Activated CD4-positive, alpha-beta T cell treated with anti-CD3 and anti-CD28 coated beads, Interleukin-2, Interleukin-4, amounts not matched to agents 100 ng/mL and 50 ng/mL, durations not matched to agents 16 hours and 8 hours (primary cell): ENCODE measurements at regions not wholly inside any gene's neighbourhood (a gene's known extent, or its start where the extent isn't known, plus 50 kb on each side); places are given as distances from the start of the nearest gene placed in this dataset.

ENCODE experiments used
- DNase-seq: peaks from one replicate; pipeline ENCODE4 v3.0.0-alpha.2; 2020; ENCODE audit warnings: low spot score

- DNase-seq, result no peak
Observed at GRCh38 chr16:86198206-86199118, 299.5 kb downstream of the IRF8 start.

- DNase-seq, result no peak
Observed at GRCh38 chr16:86199182-86199581, 300.2 kb downstream of the IRF8 start.

GRCh38 chr16:86199871-86200695 is 301.1 kb downstream of the IRF8 start:
- DNase-seq, result no peak

- no peak for DNase-seq
Observed at GRCh38 chr16:86200722-86201121, 301.8 kb downstream of the IRF8 start.

GRCh38 chr16:86201746-86202145 is 302.8 kb downstream of the IRF8 start:
- no peak for DNase-seq

DNA sequence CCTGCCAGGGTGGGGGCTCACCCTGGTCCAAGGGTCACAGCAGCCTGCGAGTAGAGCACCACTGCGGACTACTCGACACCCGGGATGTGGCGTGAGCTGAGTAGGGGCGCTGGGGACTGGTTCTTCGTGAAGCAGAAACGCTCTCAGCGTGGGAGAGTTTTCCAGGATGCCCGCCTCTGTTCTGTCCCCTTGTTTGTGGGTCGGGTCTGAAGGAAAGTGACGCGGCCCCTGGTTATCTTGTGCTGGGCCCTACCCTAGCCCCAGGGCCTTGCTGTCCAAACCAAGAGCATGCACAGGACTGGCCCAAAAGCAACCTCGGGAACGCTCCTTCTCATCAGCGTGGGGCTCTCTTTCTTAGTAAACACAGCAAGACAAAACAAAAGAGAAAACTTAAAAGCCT is 303.3 kb downstream of the IRF8 start:
- no peak for DNase-seq

- no peak for DNase-seq
Observed at GRCh38 chr16:86202760-86203426, 303.9 kb downstream of the IRF8 start.

DNA sequence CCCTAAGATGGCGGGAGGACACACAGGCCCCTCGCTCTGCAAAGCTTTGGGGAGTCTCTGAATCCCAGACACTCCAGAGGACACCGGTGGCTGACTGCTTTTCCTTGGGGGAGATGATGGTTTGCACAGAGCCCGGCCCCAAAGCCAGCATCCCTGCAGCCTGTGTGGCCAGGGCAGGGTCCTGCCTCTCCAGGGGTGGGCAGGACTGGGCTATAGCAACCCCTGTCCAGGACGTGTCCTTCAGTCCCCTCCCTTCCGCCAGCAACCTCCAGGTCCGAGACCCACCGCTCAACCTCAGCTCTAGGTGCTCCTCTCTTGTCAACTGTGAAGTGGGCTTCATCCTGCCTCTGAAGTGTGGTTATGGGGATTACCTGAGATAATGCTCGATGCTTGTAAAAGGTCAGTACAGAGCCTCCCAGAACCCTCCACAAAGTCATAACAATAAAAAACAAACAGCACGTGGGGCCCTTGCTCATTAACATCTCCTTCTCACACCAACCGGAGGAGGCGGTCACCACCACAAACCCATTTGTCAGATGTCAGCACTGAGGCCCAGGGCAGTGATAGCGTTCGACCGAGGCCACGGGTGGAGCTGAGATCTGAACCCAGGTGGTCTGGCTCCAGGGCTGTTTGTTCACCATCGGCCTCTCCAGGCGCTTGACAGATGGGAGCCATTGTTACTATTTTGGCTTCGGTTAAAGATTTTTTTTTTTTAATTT is 304.8 kb downstream of the IRF8 start:
- DNase-seq, result no peak

DNA sequence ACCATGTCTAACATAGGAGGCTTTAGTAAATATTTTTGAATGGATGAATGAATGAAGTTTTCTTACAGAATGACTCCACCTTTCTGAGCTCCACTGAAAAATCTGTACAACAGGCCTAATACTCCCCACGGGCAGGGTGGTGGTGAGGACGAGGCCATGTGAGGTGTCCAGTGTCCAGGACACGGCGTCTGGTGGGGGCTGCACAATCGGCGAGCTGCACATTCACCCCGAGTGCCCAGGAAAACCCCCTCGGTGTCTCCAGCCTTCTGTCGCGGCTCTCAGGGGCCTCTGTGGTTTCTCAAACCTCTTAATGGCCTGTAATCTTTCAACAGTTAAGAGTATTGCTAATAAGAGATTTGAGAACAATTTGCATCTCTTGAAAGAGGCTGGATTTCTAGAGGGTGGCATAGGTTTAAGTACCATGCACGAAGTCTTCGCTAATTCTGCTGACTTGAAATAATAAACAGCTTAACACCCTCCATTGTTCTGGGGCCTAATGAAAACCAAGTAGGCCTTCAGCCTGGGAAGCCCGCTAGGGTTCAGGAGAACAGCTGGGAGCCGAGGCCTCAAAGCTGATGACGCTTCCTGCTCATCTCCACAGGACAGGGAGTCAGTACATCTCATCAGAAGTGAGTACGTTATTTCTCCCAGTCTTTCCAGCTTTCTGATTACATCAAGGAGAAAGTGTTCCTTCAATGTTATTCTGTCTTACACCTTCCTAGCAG is 304.6 kb upstream of the FOXF1 start:
- DNase-seq, result no peak

GRCh38 chr16:86207350-86207749 is 303.0 kb upstream of the FOXF1 start:
- DNase-seq, result no peak

DNA sequence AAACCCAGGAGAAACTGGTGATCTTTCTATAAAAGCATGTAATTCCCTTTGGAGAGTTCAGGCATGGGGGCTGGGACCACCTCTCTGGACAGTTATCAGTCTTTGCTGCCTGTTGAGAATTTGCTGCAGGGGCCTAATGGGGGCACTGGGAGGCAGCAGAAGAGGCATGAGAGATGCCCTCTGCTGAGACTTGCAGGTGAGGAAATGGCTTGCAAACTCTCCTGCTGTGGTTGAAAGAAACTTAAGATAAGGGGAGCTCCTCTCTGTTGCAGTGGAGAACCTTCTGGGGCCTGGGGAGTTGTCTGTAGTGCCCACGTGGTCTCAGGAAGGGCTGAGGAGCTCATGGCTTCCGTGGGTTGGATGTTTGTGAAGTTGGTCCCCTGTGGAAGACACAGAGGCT is 301.1 kb upstream of the FOXF1 start:
- no peak for DNase-seq

DNA sequence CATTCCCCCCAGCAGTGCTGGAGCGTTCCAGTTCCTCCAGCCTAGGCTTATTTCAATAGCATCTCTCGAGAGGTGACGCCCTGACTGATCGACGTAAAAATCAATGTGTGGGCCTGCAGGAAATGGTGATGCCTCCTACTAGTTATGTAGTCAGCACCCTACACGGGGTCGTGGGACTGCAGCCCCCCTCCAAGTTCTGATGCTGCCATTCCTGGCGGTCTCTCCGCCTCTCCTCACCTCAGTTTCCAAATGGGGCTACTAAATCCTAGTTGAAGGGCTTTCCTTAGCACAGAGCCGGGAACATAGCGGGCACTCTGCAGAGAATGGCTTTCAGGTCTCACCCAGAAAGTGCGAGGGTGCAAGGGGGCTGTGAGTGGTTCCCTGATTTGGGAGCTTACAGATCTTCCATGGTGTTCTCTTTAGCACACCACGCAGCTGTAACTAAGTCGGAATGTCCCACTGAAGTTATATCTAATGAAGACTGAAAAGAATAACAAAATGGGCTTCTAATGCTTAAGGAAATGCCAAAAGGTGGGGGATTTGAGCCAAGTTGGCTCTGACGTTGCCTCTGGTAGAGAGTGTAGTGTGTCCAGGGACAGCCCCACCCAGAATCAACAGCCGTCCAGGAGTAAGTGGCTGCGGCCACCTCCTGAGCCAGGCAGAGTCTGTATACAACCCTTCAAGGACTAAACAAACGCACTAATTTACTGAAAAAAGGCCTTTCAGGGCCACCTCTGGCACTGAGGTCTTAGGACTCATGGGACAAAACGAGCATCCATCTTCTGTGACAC is 299.7 kb upstream of the FOXF1 start:
- no peak for DNase-seq

GRCh38 chr16:86211265-86211664 is 299.1 kb upstream of the FOXF1 start:
- DNase-seq, result no peak

- no peak for DNase-seq
Observed at GRCh38 chr16:86211800-86212199, 298.5 kb upstream of the FOXF1 start.

GRCh38 chr16:86212706-86213436 is 297.5 kb upstream of the FOXF1 start:
- no peak for DNase-seq

DNA sequence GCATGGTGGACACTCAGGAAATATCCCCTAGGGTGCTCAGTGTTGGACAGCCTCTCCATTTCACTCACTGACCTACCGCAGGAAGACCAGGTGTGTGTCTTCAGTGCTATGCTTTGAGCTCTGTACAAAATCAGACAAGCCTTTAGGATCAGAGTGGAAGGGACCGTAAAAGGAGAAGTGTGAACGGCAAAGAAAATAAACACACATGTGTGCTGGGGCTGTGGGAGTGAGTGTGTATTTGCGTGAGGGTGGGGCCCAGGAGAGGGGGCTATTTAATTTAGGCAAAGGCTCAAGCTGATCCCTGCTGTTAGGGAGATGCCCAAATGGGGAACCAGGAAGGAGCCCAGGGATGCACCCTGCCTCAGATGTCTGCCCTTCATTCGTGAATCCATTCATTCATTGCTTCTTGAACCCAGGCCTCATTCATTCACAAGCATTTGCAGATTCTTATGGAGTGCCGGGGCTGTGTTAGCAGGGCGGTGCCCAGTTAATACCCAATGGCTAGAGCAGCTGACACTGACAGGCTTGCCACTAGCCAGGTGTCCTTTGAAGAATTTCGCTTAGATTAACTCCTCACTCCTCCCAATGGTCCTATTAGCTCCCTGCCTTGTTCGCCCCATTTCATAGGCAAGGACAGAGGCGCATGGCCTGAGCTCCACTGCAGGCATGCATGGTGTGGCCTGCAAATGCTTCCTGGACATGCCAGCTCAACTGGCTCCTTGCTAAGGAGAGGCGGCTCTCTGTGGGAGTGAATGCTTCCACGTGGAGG is 296.7 kb upstream of the FOXF1 start:
- no peak for DNase-seq

- DNase-seq, result no peak
Observed at GRCh38 chr16:86214326-86215232, 295.7 kb upstream of the FOXF1 start.
